Mesendoderm (in vitro differentiated cells): ENCODE measurements at regions not wholly inside any gene's neighbourhood (a gene's known extent, or its start where the extent isn't known, plus 50 kb on each side); places are given as distances from the start of the nearest gene placed in this dataset.

Experiments used
- DNase-seq: peaks from one replicate; pipeline ENCODE4 v3.0.0; 2013
- H2AK5ac ChIP-seq: 2 replicates; pipeline ENCODE4 v1.6.1; 2013; ENCODE audit warnings: low read length, inconsistent platforms
- H2BK120ac ChIP-seq: 2 replicates; pipeline ENCODE4 v1.6.1; 2013; ENCODE audit warnings: low read depth, mild to moderate bottlenecking, low read length, moderate library complexity, mixed read lengths
- H2BK15ac ChIP-seq: replicated peaks from 2 replicates; pipeline ENCODE4 v1.6.1; 2013; ENCODE audit warnings: low read depth, mild to moderate bottlenecking, moderate library complexity
- H2BK5ac ChIP-seq: 2 replicates; pipeline ENCODE4 v1.6.1; 2013; ENCODE audit warnings: low read length, inconsistent platforms
- H3K18ac ChIP-seq: 2 replicates; pipeline ENCODE4 v1.6.1; 2013; ENCODE audit warnings: mild to moderate bottlenecking, low read length, mixed read lengths
- H3K23ac ChIP-seq: one replicate; pipeline ENCODE4 v1.6.1; 2013; ENCODE audit warnings: low read length
- H3K27ac ChIP-seq: 2 replicates; pipeline ENCODE4 v1.5.1; 2013; ENCODE audit warnings: low read depth, mild to moderate bottlenecking, inconsistent platforms, low read length, moderate library complexity
- H3K27me3 ChIP-seq: 2 replicates; pipeline ENCODE4 v1.6.1; 2013; ENCODE audit warnings: low read length, control low read depth, mild to moderate bottlenecking, inconsistent platforms; ENCODE audit not compliant: insufficient read depth, poor library complexity
- H3K36me3 ChIP-seq: 2 replicates; pipeline ENCODE4 v1.6.1; 2013; ENCODE audit warnings: low read length, inconsistent platforms; ENCODE audit not compliant: control insufficient read depth, insufficient read depth
- H3K4ac ChIP-seq: one replicate; pipeline ENCODE4 v1.6.1; 2013; ENCODE audit warnings: low read depth, mild to moderate bottlenecking, low read length, moderate library complexity
- H3K4me1 ChIP-seq: 2 replicates; pipeline ENCODE4 v1.6.1; 2013; ENCODE audit warnings: low read depth, low read length, inconsistent platforms; ENCODE audit not compliant: control insufficient read depth
- H3K4me2 ChIP-seq: 2 replicates; pipeline ENCODE4 v1.6.1; 2013; ENCODE audit warnings: low read length
- H3K4me3 ChIP-seq: 2 replicates; pipeline ENCODE4 v1.5.1; 2013; ENCODE audit warnings: mild to moderate bottlenecking, low read length
- H3K56ac ChIP-seq: one replicate; pipeline ENCODE4 v1.6.1; 2013; ENCODE audit warnings: low read length
- H3K79me1 ChIP-seq: 2 replicates; pipeline ENCODE4 v1.6.1; 2013; ENCODE audit warnings: low read length, inconsistent platforms
- H3K79me2 ChIP-seq: 2 replicates; pipeline ENCODE4 v1.6.1; 2013; ENCODE audit warnings: mild to moderate bottlenecking, low read length; ENCODE audit not compliant: control insufficient read depth, insufficient read depth
- H3K9ac ChIP-seq: 2 replicates; pipeline ENCODE4 v1.6.1; 2013; ENCODE audit warnings: low read length, inconsistent platforms
- H4K5ac ChIP-seq: one replicate; pipeline ENCODE4 v1.6.1; 2013; ENCODE audit warnings: low read length
- H4K8ac ChIP-seq: one replicate; pipeline ENCODE4 v1.6.1; 2013; ENCODE audit warnings: low read depth, mild to moderate bottlenecking, control low read depth, low read length, moderate library complexity
- WGBS: extraction: QIAGEN DNeasy Blood & Tissue Kit; methylation state at CpG from one replicate; pipeline ENCODE4 v1.1.7; 2013; ENCODE audit warnings: low lambda C conversion rate, missing lambda C conversion rate; ENCODE audit not compliant: insufficient coverage; ENCODE audit errors: extremely low coverage; 5-methylcytosine and 5-hydroxymethylcytosine counted together

- no peak overlapping the region for H3K23ac ChIP-seq
- H2BK120ac ChIP-seq = no peak overlapping the region
- H3K4me3 ChIP-seq = no peak overlapping the region
- no peak overlapping the region for H2AK5ac ChIP-seq
- H4K8ac ChIP-seq = no peak overlapping the region
- peak; percentile 68 for DNase-seq
- H3K9ac ChIP-seq = no peak overlapping the region
- no peak overlapping the region for H3K4me2 ChIP-seq
- no peak overlapping the region for H3K27ac ChIP-seq
- H3K56ac ChIP-seq = no peak overlapping the region
- no peak overlapping the region for H2BK5ac ChIP-seq
- H3K79me1 ChIP-seq = no peaks in the 10 kb centered on the region
- H3K18ac ChIP-seq = no peak overlapping the region
- no peaks in the 10 kb centered on the region for H3K79me2 ChIP-seq
- WGBS = no CpG with 5 or more reads among the region's 2 CpGs
- no peaks in the 10 kb centered on the region for H3K36me3 ChIP-seq
- no peaks in the 10 kb centered on the region for H3K27me3 ChIP-seq
- no peak overlapping the region for H3K4ac ChIP-seq
- H2BK15ac ChIP-seq = no peak overlapping the region
- H3K4me1 ChIP-seq = no peaks in the 10 kb centered on the region
- H4K5ac ChIP-seq = no peak overlapping the region
Measured at GRCh38 chr13:80952158-80952557, 611.2 kb upstream of the SPRY2 start.

GRCh38 chr13:80946008-80946802 lies 605.3 kb upstream of the SPRY2 start:
- Histone ChIP-seq H3K18ac (no peak overlapping the region), H3K4me1 (no peaks in the 10 kb centered on the region), H3K4ac (no peak overlapping the region), H3K27me3 (no peaks in the 10 kb centered on the region), H2BK120ac (no peak overlapping the region), H3K23ac (no peak overlapping the region), H2BK5ac (no peak overlapping the region), H2BK15ac (no peak overlapping the region), H3K9ac (no peak overlapping the region), H3K4me2 (no peak overlapping the region), H3K36me3 (no peaks in the 10 kb centered on the region), H3K27ac (no peak overlapping the region), H4K5ac (no peak overlapping the region), H3K79me1 (no peaks in the 10 kb centered on the region), H4K8ac (no peak overlapping the region), H3K79me2 (no peaks in the 10 kb centered on the region), H3K56ac (no peak overlapping the region), H3K4me3 (no peak overlapping the region), H2AK5ac (no peak overlapping the region)
- no peak for DNase-seq
- WGBS = no CpG with 5 or more reads among the region's 4 CpGs

- no peak overlapping the region for H3K18ac ChIP-seq
- no peak overlapping the region for H3K56ac ChIP-seq
- no peak overlapping the region for H4K8ac ChIP-seq
- no peak overlapping the region for H2BK15ac ChIP-seq
- H3K27ac ChIP-seq = no peak overlapping the region
- H3K9ac ChIP-seq = no peak overlapping the region
- no CpG with 5 or more reads among the region's 3 CpGs for WGBS
- no peak overlapping the region for H4K5ac ChIP-seq
- H3K4me1 ChIP-seq = no peaks in the 10 kb centered on the region
- H3K79me1 ChIP-seq = no peaks in the 10 kb centered on the region
- H2AK5ac ChIP-seq = no peak overlapping the region
- no peaks in the 10 kb centered on the region for H3K36me3 ChIP-seq
- H3K79me2 ChIP-seq = no peaks in the 10 kb centered on the region
- DNase-seq = peak; percentile 86
- H3K4me2 ChIP-seq = no peak overlapping the region
- no peak overlapping the region for H3K4ac ChIP-seq
- H3K4me3 ChIP-seq = no peak overlapping the region
- H2BK5ac ChIP-seq = no peak overlapping the region
- no peaks in the 10 kb centered on the region for H3K27me3 ChIP-seq
- H2BK120ac ChIP-seq = no peak overlapping the region
- no peak overlapping the region for H3K23ac ChIP-seq
Measured at GRCh38 chr13:80945328-80945727, 604.4 kb upstream of the SPRY2 start.

- no CpG with 5 or more reads among the region's 2 CpGs for WGBS
- Histone ChIP-seq H2BK120ac (no peak overlapping the region), H3K79me1 (no peaks in the 10 kb centered on the region), H3K4me2 (no peak overlapping the region), H2BK15ac (no peak overlapping the region), H3K27ac (no peak overlapping the region), H2BK5ac (no peak overlapping the region), H3K4ac (no peak overlapping the region), H2AK5ac (no peak overlapping the region), H3K4me3 (no peak overlapping the region), H3K36me3 (no peaks in the 10 kb centered on the region), H3K79me2 (no peaks in the 10 kb centered on the region), H4K5ac (no peak overlapping the region), H3K4me1 (no peaks in the 10 kb centered on the region), H3K9ac (no peak overlapping the region), H4K8ac (no peak overlapping the region), H3K56ac (no peak overlapping the region), H3K27me3 (no peaks in the 10 kb centered on the region), H3K18ac (no peak overlapping the region), H3K23ac (no peak overlapping the region)
- DNase-seq = peak; percentile 19
Measured at GRCh38 chr13:80939581-80939980, 598.7 kb upstream of the SPRY2 start.

GRCh38 chr13:80931766-80932165 lies 590.8 kb upstream of the SPRY2 start:
- WGBS = no CpG with 5 or more reads among the region's 2 CpGs
- no peak overlapping the region for H3K4ac ChIP-seq
- H2BK5ac ChIP-seq = no peak overlapping the region
- H4K8ac ChIP-seq = no peak overlapping the region
- H3K23ac ChIP-seq = no peak overlapping the region
- H3K18ac ChIP-seq = no peak overlapping the region
- no peak for DNase-seq
- H3K56ac ChIP-seq = no peak overlapping the region
- no peak overlapping the region for H3K9ac ChIP-seq
- H3K27me3 ChIP-seq = no peaks in the 10 kb centered on the region
- no peaks in the 10 kb centered on the region for H3K79me2 ChIP-seq
- no peaks in the 10 kb centered on the region for H3K4me1 ChIP-seq
- H2AK5ac ChIP-seq = no peak overlapping the region
- no peak overlapping the region for H2BK120ac ChIP-seq
- no peaks in the 10 kb centered on the region for H3K79me1 ChIP-seq
- no peaks in the 10 kb centered on the region for H3K36me3 ChIP-seq
- no peak overlapping the region for H4K5ac ChIP-seq
- H3K4me3 ChIP-seq = no peak overlapping the region
- H2BK15ac ChIP-seq = no peak overlapping the region
- no peak overlapping the region for H3K4me2 ChIP-seq
- no peak overlapping the region for H3K27ac ChIP-seq

GRCh38 chr13:80931118-80931517 lies 590.2 kb upstream of the SPRY2 start:
- H2AK5ac ChIP-seq = no peak overlapping the region
- no peaks in the 10 kb centered on the region for H3K4me1 ChIP-seq
- H3K56ac ChIP-seq = no peak overlapping the region
- H3K27me3 ChIP-seq = no peaks in the 10 kb centered on the region
- WGBS = no CpG with 5 or more reads among the region's 1 CpG
- no peak overlapping the region for H3K18ac ChIP-seq
- H4K8ac ChIP-seq = no peak overlapping the region
- H3K4me3 ChIP-seq = no peak overlapping the region
- no peak overlapping the region for H2BK120ac ChIP-seq
- no peak overlapping the region for H2BK15ac ChIP-seq
- no peak overlapping the region for H3K4ac ChIP-seq
- no peaks in the 10 kb centered on the region for H3K79me1 ChIP-seq
- H2BK5ac ChIP-seq = no peak overlapping the region
- H3K36me3 ChIP-seq = no peaks in the 10 kb centered on the region
- DNase-seq = no peak
- H3K27ac ChIP-seq = no peak overlapping the region
- no peaks in the 10 kb centered on the region for H3K79me2 ChIP-seq
- H3K4me2 ChIP-seq = no peak overlapping the region
- H4K5ac ChIP-seq = no peak overlapping the region
- no peak overlapping the region for H3K23ac ChIP-seq
- no peak overlapping the region for H3K9ac ChIP-seq
